Activated CD4-positive, alpha-beta T cell treated with anti-CD3 and anti-CD28 coated beads, Interleukin-2, Interleukin-4, amounts not matched to agents 100 ng/mL and 50 ng/mL, durations not matched to agents 16 hours and 8 hours (primary cell): ENCODE measurements at regions not wholly inside any gene's neighbourhood (a gene's known extent, or its start where the extent isn't known, plus 50 kb on each side); places are given as distances from the start of the nearest gene placed in this dataset.
"Not testable (repeated sequence)": the region's sequence is repeated elsewhere in the genome, so short reads cannot be mapped to it uniquely, and the experiment has no call there.

Experiments used
- DNase-seq: peaks from one replicate; pipeline ENCODE4 v3.0.0-alpha.2; 2020; ENCODE audit warnings: low spot score

DNA sequence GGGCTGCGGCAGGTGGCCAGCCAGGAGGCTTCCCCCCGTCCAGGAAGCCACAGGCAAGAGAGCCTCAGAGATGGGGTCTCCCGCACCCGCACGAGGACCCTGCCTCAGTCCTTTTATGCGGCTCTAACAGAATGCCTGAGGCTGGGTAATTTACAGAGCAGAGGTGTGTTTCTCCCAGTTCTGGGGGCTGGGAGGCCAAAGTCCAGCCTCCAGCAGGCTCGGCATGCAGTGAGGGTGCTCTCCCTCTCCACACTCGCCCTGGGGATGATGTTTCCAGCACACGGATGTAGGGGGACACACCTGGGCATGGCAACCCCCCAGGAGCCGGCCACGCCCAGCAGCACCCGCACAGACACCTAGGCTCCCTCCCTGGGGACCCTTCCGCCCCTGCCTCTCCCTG, 95.4 kb upstream of the PPP1R26 start:
- DNase-seq = no peak

GRCh38 chr9:135384815-135385405, 94.7 kb upstream of the PPP1R26 start:
- DNase-seq = not testable (repeated sequence)

- no peak for DNase-seq
Observed at GRCh38 chr9:135385793-135386192, 93.8 kb upstream of the PPP1R26 start.

GRCh38 chr9:135387976-135388375, 91.6 kb upstream of the PPP1R26 start:
- no peak for DNase-seq

- no peak for DNase-seq
Observed at GRCh38 chr9:135388530-135388929, 91.1 kb upstream of the PPP1R26 start.

- DNase-seq = no peak
Observed at GRCh38 chr9:135391759-135392158, 87.8 kb upstream of the PPP1R26 start.

- no peak for DNase-seq
Observed at GRCh38 chr9:135392511-135392910, 87.1 kb upstream of the PPP1R26 start.

DNA sequence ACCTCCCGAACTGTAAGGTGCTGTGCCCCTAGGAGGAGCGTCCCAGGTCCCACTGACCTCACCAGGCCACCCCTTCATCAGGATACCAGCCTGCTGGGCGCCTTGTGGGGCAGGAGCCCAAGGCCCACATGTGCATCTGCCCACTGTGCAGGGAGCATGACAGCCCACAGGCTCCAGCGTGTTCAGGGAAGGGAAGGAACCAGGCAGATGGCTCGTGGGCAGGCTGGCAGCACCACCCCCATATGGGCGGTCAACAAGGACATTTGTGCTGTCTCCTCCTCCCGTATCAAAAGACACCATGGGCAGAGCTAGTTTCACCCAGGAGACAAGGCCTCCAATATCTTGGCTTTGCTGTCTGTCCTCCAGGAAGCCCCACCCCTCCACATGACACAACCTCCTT, 85.5 kb upstream of the PPP1R26 start:
- no peak for DNase-seq

DNA sequence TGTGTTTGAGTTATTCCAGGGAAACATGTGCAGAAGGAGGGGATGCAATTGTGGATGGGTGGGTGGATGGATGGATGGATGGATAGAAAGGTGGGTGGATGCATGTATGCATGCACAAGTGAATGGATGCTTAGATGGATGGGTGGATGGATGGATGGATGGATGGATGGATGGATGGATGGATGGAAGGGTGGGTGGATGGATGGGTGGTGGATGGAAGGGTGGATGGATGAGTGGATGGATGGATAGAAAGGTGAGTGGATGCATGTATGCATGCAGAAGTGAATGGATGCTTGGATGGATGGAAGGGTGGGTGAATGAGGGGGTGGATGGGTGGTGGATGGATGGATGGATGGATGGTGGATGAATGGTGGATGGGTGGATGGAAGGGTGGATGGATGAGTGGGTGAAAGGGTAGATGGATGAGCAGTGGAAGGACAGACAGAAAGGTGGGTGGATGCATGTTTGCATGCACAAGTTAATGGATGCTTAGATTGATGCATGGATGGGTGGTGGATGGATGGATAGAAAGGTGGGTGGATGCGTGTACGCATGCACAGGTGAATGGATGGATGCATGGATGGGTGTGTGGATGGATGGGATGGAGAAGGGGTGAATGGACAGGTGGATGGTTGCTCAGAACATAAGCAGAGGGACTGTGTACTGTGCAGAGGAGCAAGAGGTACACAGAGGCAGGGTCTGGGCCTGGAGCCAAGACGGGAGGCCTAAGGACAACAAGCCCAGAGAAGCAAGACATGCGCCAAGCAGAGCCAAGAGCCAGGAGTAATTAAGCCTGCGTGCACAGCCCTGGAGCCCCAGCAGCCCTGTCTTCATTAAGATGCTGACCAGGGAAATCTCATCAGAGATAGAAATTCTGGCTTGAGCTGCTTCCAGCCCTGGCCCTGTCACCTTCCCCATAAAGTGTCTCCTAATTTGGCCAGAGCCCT, 84.6 kb upstream of the PPP1R26 start:
- no peak for DNase-seq

DNA sequence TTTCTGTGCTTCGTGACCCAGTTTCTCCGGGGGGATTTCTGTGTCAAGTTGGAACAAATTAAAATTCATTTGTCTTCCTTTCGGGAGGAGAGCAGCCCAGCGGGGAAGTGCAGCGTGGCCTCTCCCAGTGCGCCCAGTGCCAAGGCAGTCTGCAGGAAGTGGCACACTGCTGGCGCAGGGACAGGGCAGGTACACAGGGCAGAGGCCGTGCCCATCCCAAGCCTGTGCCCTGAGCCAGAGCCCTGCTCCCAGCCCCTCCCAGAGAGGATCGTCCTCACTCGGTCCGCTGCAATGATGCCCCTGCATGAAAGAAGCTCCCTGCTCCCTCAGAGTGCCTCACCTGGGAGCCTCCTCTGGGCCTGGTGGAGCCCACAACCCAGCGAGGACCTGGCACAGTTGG, 82.4 kb upstream of the PPP1R26 start:
- no peak for DNase-seq

GRCh38 chr9:135399000-135399649, 80.5 kb upstream of the PPP1R26 start:
- DNase-seq = no peak

DNA sequence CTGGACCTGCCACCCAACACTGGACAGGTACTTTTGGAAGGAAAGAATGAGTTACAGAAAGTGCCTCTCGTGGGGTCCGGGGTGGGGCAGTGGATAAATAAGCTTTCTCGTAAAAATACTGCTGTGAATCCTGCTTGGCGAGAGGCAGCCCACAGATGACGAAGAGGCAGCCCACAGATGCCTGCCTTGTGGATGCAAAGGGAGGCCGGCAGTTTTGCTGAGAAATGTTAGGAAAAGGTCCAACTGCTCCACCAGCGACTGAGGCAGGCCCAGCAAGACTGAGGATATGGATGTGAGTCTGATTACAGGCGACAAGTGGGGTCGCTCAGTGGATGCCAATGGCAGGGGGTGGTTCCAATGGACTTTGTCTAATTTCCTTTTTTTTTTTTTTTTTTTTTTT, 79.1 kb upstream of the PPP1R26 start:
- no peak for DNase-seq

- no peak for DNase-seq
Observed at GRCh38 chr9:135401218-135401617, 78.4 kb upstream of the PPP1R26 start.

DNA sequence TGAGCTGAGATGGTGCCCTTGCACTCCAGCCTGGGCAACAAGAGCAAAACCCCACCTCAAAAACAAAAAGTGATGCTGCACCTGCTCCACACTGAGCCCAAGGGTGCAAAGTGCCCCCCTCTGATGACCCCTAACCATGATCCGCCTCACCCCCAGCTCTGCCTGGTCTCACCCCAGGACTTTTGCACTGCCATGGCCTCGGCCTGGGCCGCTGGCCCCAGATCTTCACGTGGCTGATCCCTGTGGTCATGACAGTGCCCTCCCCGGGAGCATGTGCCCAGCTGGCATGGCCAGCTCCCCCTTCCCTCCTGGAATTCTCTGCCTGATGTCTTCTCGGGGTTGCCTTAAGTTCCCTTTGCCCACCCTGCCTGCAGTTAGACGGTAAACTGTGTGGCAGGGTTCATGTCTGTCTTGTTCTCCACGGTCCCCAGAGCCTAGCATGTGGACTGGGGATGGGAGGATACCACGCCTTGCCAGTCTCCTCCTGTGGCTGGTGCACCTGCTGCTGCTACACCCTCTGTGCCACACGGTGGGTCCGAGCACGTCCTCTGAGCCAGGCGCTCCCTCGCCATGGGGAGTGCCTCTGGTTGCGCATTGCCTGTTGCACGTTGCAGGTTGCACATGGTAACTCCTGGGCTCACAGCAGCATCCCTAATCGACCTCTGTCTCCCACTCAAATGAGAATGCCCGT, 77.4 kb upstream of the PPP1R26 start:
- DNase-seq = no peak

GRCh38 chr9:135402739-135403695, 76.6 kb upstream of the PPP1R26 start:
- DNase-seq = no peak

GRCh38 chr9:135403733-135404450, 75.7 kb upstream of the PPP1R26 start:
- DNase-seq = no peak

- no peak for DNase-seq
Observed at GRCh38 chr9:135404451-135405144, 75.0 kb upstream of the PPP1R26 start.

GRCh38 chr9:135405145-135405464, 74.5 kb upstream of the PPP1R26 start:
- DNase-seq = not testable (repeated sequence)

GRCh38 chr9:135408476-135409254, 70.9 kb upstream of the PPP1R26 start:
- DNase-seq = no peak
